Gastrocnemius medialis (tissue), 4 donors: ENCODE measurements at regions not wholly inside any gene's neighbourhood (a gene's known extent, or its start where the extent isn't known, plus 50 kb on each side); places are given as distances from the start of the nearest gene placed in this dataset.

Experiments
- ATAC-seq, 2 donors: fragments of 150-250 bp; one replicate each; pipeline ENCODE4 v1.9.1; 2016
- DNase-seq, 2 donors: peaks; one replicate each; pipeline ENCODE4 v3.0.0-alpha.2; 2019
- H3K27ac ChIP-seq, 4 donors: fragments of 200-600 bp; sonication (generic); 1 replicate in 1 of 4; 2 replicates in 3 of 4; pipeline ENCODE4 v1.5.1; 2016 to 2018; ENCODE audit warnings: mild to moderate bottlenecking in 2 of 4, moderate library complexity in 1 of 4
- H3K27me3 ChIP-seq, 3 donors: fragments of 200-600 bp; sonication (generic) in 2 of 3; 1 replicate in 1 of 3; 2 replicates in 2 of 3; pipeline versions ENCODE4 v1.5.1 to v1.6.0; 2016 to 2019; ENCODE audit warnings: mild to moderate bottlenecking in 1 of 3, moderate library complexity in 1 of 3
- H3K36me3 ChIP-seq, 2 donors: fragments of 200-600 bp; sonication (generic) in 1 of 2; one replicate each; pipeline ENCODE4 v1.5.1; 2017 to 2018
- H3K4me1 ChIP-seq, 2 donors: fragments of 200-600 bp; sonication (generic) in 1 of 2; one replicate each; pipeline ENCODE4 v1.5.1; 2016 to 2017; ENCODE audit warnings: mild to moderate bottlenecking in 2 of 2
- H3K4me3 ChIP-seq, 4 donors: fragments of 200-600 bp; sonication (generic) in 3 of 4; 1 replicate in 1 of 4; 2 replicates in 3 of 4; pipeline ENCODE4 v1.5.1; 2016 to 2019; ENCODE audit warnings: mild to moderate bottlenecking in 2 of 4
- H3K9me3 ChIP-seq, 3 donors: fragments of 200-600 bp; sonication (generic) in 2 of 3; 1 replicate in 1 of 3; 2 replicates in 2 of 3; pipeline ENCODE4 v1.5.1; 2016 to 2019
- CTCF ChIP-seq, 5 experiments: fragments of 450-650 bp in 3 of 5; fragments of 200-600 bp in 2 of 5; sonication (generic) in 2 of 5; IDR thresholded peaks in 4 of 5; conservative IDR thresholded peaks in 1 of 5; 1 replicate in 4 of 5; 2 replicates in 1 of 5; pipeline ENCODE4 v1.5.1; 2016 to 2019; ENCODE audit warnings: antibody characterized with exemption in 5 of 5, mild to moderate bottlenecking in 3 of 5, moderate library complexity in 3 of 5
- POLR2A ChIP-seq, 2 donors: fragments of 450-650 bp; IDR thresholded peaks; one replicate each; pipeline ENCODE4 v1.6.1; 2017; ENCODE audit warnings: antibody characterized with exemption in 2 of 2, mild to moderate bottlenecking in 2 of 2, moderate library complexity in 2 of 2
- in situ Hi-C, 4 donors: fragments of 200-750 bp; cut with MboI; loops; one replicate each; pipeline versions ENCODE4 v1.15.0 to v1.8.0; 2017; ENCODE audit warnings: low sequenced_read_pairs in 4 of 4
- intact Hi-C: fragments of 100-400 bp; cut with DNase I; formaldehyde crosslinking; loops from one replicate; pipeline ENCODE4 v1.15.1; 2023; ENCODE audit warnings: low total_unique reads

GRCh38 chr6:21297665-21298064, 295.9 kb upstream of the SOX4 start:
- H3K9me3 ChIP-seq, result peaks cover 0 to 4% (median 0%) of the 10 kb centered on the region in 3 donors
- no peak overlapping the region for H3K27ac ChIP-seq
- ATAC-seq (no peak), DNase-seq (no peak)
- intact Hi-C loops (no loop called here), in situ Hi-C loops (no loop called here)
- H3K4me3 ChIP-seq, result no peak overlapping the region
- no peaks in the 10 kb centered on the region for H3K4me1 ChIP-seq
- TF ChIP-seq POLR2A (IDR thresholded peaks at IDR 0.05), result no peak
- TF ChIP-seq CTCF (IDR thresholded peaks at IDR 0.05 in 4 of 5, conservative IDR thresholded peaks at IDR 0.05 in 1 of 5), result no peak
- H3K36me3 ChIP-seq, result no peaks in the 10 kb centered on the region
- no peaks in the 10 kb centered on the region for H3K27me3 ChIP-seq

DNA sequence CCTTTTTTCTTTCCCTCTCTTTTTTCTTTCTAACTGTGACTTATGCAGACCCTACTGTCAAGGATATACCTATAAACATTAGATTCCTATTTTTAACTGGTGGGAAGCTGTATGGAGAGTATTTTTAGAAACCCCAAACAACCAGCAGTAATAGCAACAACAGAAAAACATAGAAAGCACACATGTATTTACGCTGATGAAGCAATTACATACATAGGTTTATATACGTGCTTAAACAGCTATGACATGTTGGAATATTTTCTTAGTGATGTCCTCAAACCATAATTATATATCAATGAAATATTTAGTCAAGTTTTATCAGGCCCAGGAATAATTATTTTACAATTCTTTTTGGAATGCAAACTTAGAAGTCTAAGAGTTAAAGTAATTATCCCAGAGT, 294.3 kb upstream of the SOX4 start:
- DNase-seq (no peak), ATAC-seq (no peak)
- H3K27me3 ChIP-seq, result no peaks in the 10 kb centered on the region
- in situ Hi-C loops, result no loop called here
- no peak overlapping the region for H3K4me3 ChIP-seq
- intact Hi-C loops, result no loop called here
- H3K27ac ChIP-seq, result no peak overlapping the region
- no peak for TF ChIP-seq CTCF (IDR thresholded peaks at IDR 0.05 in 4 of 5, conservative IDR thresholded peaks at IDR 0.05 in 1 of 5)
- TF ChIP-seq POLR2A (IDR thresholded peaks at IDR 0.05), result no peak
- peaks cover 0 to 4% (median 0%) of the 10 kb centered on the region in 3 donors for H3K9me3 ChIP-seq
- no peaks in the 10 kb centered on the region for H3K4me1 ChIP-seq
- no peaks in the 10 kb centered on the region for H3K36me3 ChIP-seq

DNA sequence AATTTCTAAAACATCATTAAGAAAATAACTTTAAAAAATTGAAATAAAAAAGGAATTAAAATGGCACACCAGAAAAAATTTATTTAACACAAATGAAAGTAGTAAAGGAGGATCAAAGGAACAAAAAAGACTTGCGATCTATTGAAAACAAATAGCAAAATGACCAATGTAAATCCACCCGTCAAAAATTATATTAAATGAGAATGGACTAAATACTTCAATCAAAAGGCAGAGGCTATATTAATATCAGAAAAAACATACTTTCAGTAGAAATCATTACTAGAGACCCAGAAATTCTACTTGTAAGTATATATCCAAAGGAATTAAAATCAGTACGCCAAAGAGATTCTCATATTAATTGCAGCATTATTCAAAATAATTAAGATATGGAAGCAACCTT, 293.1 kb upstream of the SOX4 start:
- DNase-seq (no peak), ATAC-seq (no peak)
- no peaks in the 10 kb centered on the region for H3K4me1 ChIP-seq
- intact Hi-C loops, result no loop called here
- no peaks in the 10 kb centered on the region for H3K36me3 ChIP-seq
- no peak overlapping the region for H3K4me3 ChIP-seq
- no peaks in the 10 kb centered on the region for H3K27me3 ChIP-seq
- no peak overlapping the region for H3K27ac ChIP-seq
- in situ Hi-C loops, result no loop called here
- TF ChIP-seq POLR2A (IDR thresholded peaks at IDR 0.05) (no peak), CTCF (IDR thresholded peaks at IDR 0.05 in 4 of 5, conservative IDR thresholded peaks at IDR 0.05 in 1 of 5) (no peak)
- H3K9me3 ChIP-seq, result peaks cover 0 to 4% (median 0%) of the 10 kb centered on the region in 3 donors

GRCh38 chr6:21305893-21306332, 287.6 kb upstream of the SOX4 start:
- no peak for ATAC-seq
- Histone ChIP-seq H3K27ac (no peak overlapping the region), H3K36me3 (no peaks in the 10 kb centered on the region), H3K27me3 (no peaks in the 10 kb centered on the region), H3K4me1 (no peaks in the 10 kb centered on the region), H3K9me3 (peaks cover 0 to 4% (median 0%) of the 10 kb centered on the region in 3 donors), H3K4me3 (no peak overlapping the region)
- intact Hi-C loops (no loop called here), in situ Hi-C loops (no loop called here)
- no peak for DNase-seq
- TF ChIP-seq CTCF (IDR thresholded peaks at IDR 0.05 in 4 of 5, conservative IDR thresholded peaks at IDR 0.05 in 1 of 5) (no peak), POLR2A (IDR thresholded peaks at IDR 0.05) (no peak)

- no peaks in the 10 kb centered on the region for H3K27me3 ChIP-seq
- no peaks in the 10 kb centered on the region for H3K4me1 ChIP-seq
- intact Hi-C loops, result no loop called here
- H3K27ac ChIP-seq, result no peak overlapping the region
- peaks cover 0 to 4% (median 0%) of the 10 kb centered on the region in 3 donors for H3K9me3 ChIP-seq
- TF ChIP-seq CTCF (IDR thresholded peaks at IDR 0.05 in 4 of 5, conservative IDR thresholded peaks at IDR 0.05 in 1 of 5) (no peak), POLR2A (IDR thresholded peaks at IDR 0.05) (no peak)
- no peak overlapping the region for H3K4me3 ChIP-seq
- ATAC-seq (no peak), DNase-seq (no peak)
- in situ Hi-C loops, result no loop called here
- H3K36me3 ChIP-seq, result no peaks in the 10 kb centered on the region
Observed at GRCh38 chr6:21306546-21306945, 287.0 kb upstream of the SOX4 start.
